ENCODE measurements at regions not wholly inside any gene's neighbourhood (a gene's known extent, or its start where the extent isn't known, plus 50 kb on each side); places are given as distances from the start of the nearest gene placed in this dataset.

DNA sequence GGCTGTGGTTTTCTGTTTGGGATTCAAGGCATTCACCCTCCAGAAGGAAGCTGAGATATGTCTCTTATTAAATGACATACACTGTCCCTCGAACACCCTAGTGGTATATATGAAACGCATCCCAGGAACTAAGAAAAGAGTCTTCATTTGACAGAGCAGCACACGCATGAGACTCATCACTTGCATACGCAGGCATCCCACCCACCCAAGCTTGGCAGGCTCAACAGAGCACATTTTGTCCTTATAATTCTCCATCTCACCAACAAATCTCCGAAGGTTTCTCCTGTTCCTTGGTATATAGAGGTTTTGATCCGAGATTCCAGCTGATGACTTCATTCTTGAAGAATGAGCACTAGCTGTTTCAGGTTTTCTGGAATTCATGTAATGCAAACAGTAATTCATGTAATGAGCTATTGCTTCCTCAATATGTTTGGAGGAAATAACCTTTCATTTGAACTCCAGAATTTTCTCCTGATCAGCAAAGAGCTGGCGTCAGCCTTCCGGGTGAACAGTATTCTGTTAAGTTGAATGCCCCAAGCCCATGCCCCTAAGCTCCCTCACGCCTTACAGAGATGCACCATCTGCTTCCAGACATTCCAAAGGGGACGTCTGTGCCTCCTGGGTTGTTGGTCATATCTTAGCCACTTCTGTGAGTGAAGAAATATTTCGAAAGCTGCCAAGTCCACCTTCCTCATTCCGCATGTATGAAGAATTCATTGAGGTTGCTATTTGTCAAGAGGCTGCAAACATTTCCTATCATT is 66.0 kb upstream of the CDH4 start:
- no peak overlapping the region for H3K14ac ChIP-seq (ENCODE audit: low read length)
- peak overlapping the region; percentile 11 for H3K4me2 ChIP-seq (ENCODE audit: low read length)
- H3K4ac ChIP-seq (ENCODE audit: low read depth, low read length): no peak overlapping the region
- H3K79me2 ChIP-seq (ENCODE audit: control insufficient read depth, insufficient read depth, low read length, poor library complexity): no peaks in the 10 kb centered on the region
- H3K4me1 ChIP-seq (ENCODE audit: control insufficient read depth in 1 of 2, insufficient read depth in 2 of 2, low read length in 2 of 2): peaks cover 0 to 12% of the 10 kb centered on the region in 2 experiments
- H2BK120ac ChIP-seq (ENCODE audit: insufficient read depth, low read length, poor library complexity): no peak overlapping the region
- no peak overlapping the region for H4K8ac ChIP-seq (ENCODE audit: low read depth, low read length)
- peak overlapping the region; percentile 54 for H3K27ac ChIP-seq (ENCODE audit: low read depth, low read length)
- H3K9me3 ChIP-seq (ENCODE audit: insufficient read depth, low read depth, low read length): no peaks in the 10 kb centered on the region
- H3K18ac ChIP-seq (ENCODE audit: low read length): no peak overlapping the region
- H3K27me3 ChIP-seq (ENCODE audit: insufficient read depth, low read length): no peaks in the 10 kb centered on the region
- H3K79me1 ChIP-seq (ENCODE audit: low read length): no peaks in the 10 kb centered on the region
- no peak overlapping the region for H4K91ac ChIP-seq (ENCODE audit: low read depth, low read length)
- no peak overlapping the region for H3K23ac ChIP-seq (ENCODE audit: low read length)
- no peak overlapping the region for H3K4me3 ChIP-seq (ENCODE audit: low read depth, low read length)
- no peak overlapping the region for H4K12ac ChIP-seq (ENCODE audit: low read depth, low read length)
- no peak overlapping the region for H2BK12ac ChIP-seq (ENCODE audit: low read length)
- H3K9ac ChIP-seq (ENCODE audit: low read length): no peak overlapping the region
- DNase-seq: peak; percentile 89 to 92
- H3K36me3 ChIP-seq (ENCODE audit: control insufficient read depth in 1 of 2, insufficient read depth in 2 of 2, low read length in 2 of 2): no peaks in the 10 kb centered on the region
- WGBS (ENCODE audit: extremely low coverage, insufficient coverage, insufficient read length): no CpG with 5 or more reads among the region's 12 CpGs
- no peak overlapping the region for H2AFZ ChIP-seq (ENCODE audit: insufficient read depth, low read length, poor library complexity)
- no peak overlapping the region for H2AK5ac ChIP-seq (ENCODE audit: low read length)
- H2BK5ac ChIP-seq (ENCODE audit: low read depth, low read length, poor library complexity): no peak overlapping the region

DNA sequence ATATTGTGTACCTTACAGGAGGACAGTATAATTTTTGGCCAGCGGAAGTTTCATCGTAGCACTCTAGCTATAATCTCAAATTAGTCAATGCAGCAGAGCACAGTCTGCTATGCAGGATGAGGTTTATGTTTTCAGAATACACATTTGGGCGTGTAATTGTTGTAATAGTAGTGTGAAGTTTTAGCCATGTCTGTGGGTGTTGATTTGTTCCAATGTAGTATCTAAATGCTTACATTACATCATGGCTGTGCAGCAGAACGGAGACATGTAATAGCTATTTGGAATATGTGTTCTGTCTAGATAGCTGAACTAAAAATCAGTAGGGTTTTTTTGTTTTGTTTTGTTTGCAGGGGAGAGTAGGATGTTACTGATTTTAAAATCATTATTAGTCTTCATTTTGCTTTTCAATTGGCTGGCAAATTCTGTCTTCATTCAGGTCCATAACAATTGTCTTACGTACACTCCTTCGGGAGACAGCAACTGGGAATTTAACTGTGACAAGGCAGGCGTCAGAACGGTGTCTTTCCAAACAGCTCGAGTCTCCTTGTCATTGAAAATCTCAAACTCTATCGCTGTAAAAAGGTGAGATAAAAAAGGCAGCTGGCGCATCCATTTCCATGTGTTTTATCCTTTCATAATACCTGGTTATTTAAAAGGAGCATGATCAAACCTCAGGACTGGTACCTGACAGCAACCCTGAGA is 65.1 kb upstream of the CDH4 start:
- Histone ChIP-seq H4K91ac (ENCODE audit: low read depth, low read length) (no peak overlapping the region), H3K9me3 (ENCODE audit: insufficient read depth, low read depth, low read length) (no peaks in the 10 kb centered on the region), H4K12ac (ENCODE audit: low read depth, low read length) (no peak overlapping the region), H3K27me3 (ENCODE audit: insufficient read depth, low read length) (no peaks in the 10 kb centered on the region), H3K4me1 (ENCODE audit: control insufficient read depth in 1 of 2, insufficient read depth in 2 of 2, low read length in 2 of 2) (peaks cover 0 to 12% of the 10 kb centered on the region in 2 experiments), H2AK5ac (ENCODE audit: low read length) (no peak overlapping the region), H2BK12ac (ENCODE audit: low read length) (no peak overlapping the region), H2BK5ac (ENCODE audit: low read depth, low read length, poor library complexity) (no peak overlapping the region), H3K79me2 (ENCODE audit: control insufficient read depth, insufficient read depth, low read length, poor library complexity) (no peaks in the 10 kb centered on the region), H3K27ac (ENCODE audit: low read depth, low read length) (peak overlapping the region; percentile 39), H2BK120ac (ENCODE audit: insufficient read depth, low read length, poor library complexity) (no peak overlapping the region), H3K18ac (ENCODE audit: low read length) (no peak overlapping the region), H2AFZ (ENCODE audit: insufficient read depth, low read length, poor library complexity) (no peak overlapping the region), H3K14ac (ENCODE audit: low read length) (no peak overlapping the region), H3K79me1 (ENCODE audit: low read length) (no peaks in the 10 kb centered on the region), H3K9ac (ENCODE audit: low read length) (no peak overlapping the region), H4K8ac (ENCODE audit: low read depth, low read length) (no peak overlapping the region), H3K4me3 (ENCODE audit: low read depth, low read length) (no peak overlapping the region), H3K4me2 (ENCODE audit: low read length) (peak overlapping the region; percentile 11), H3K23ac (ENCODE audit: low read length) (no peak overlapping the region), H3K36me3 (ENCODE audit: control insufficient read depth in 1 of 2, insufficient read depth in 2 of 2, low read length in 2 of 2) (no peaks in the 10 kb centered on the region), H3K4ac (ENCODE audit: low read depth, low read length) (no peak overlapping the region)
- WGBS (ENCODE audit: extremely low coverage, insufficient coverage, insufficient read length): no CpG with 5 or more reads among the region's 11 CpGs
- peak in 1 of 2 donors; percentile 55 for DNase-seq

DNA sequence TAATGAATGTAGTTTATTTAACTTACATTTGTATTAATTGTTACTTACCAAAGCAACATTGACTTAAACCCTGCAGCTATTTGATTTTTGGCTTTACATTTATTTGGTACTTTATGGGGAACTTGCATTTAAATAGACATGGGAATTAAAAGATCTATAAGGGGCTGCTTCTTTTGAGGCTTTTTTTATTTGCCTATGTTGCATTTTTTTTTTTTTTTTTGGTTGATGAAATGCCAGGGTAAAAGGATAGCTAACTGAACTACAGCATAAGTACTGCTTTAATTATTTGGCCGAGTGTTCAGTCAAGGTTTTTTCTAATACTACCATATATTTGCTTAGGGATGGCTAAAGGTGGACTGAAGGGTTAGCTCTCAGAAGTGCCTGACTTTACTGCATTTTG is 62.5 kb upstream of the CDH4 start:
- H3K4ac ChIP-seq (ENCODE audit: low read depth, low read length): no peak overlapping the region
- DNase-seq: no peak
- no peak overlapping the region for H3K27ac ChIP-seq (ENCODE audit: low read depth, low read length)

DNA sequence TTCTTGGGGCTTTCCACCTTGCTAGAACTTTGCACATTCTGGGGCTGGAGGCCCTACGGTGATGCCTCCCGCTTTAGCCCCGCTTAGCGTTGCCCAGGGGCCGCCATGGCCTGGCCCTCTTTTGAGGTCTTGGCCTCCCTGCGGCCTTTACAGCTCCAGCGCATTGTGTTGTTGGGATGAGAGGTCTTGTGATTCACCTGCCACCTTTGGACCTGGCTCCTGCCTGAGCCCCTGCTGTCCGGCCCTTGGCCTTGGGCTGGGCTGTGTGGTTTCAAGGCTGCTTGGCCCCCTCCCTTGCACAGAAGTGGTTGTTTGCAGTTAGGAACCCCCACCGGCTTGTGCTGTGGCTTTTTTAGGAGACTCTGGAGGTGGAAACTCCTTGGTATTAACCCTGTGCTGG is 61.0 kb upstream of the CDH4 start:
- Histone ChIP-seq H3K27ac (ENCODE audit: low read depth, low read length) (no peak overlapping the region), H3K27me3 (ENCODE audit: insufficient read depth, low read length) (no peaks in the 10 kb centered on the region), H3K18ac (ENCODE audit: low read length) (no peak overlapping the region), H3K79me2 (ENCODE audit: control insufficient read depth, insufficient read depth, low read length, poor library complexity) (no peaks in the 10 kb centered on the region), H2AFZ (ENCODE audit: insufficient read depth, low read length, poor library complexity) (no peak overlapping the region), H2BK5ac (ENCODE audit: low read depth, low read length, poor library complexity) (no peak overlapping the region), H2BK12ac (ENCODE audit: low read length) (no peak overlapping the region), H2AK5ac (ENCODE audit: low read length) (no peak overlapping the region), H4K91ac (ENCODE audit: low read depth, low read length) (no peak overlapping the region), H3K14ac (ENCODE audit: low read length) (no peak overlapping the region), H3K23ac (ENCODE audit: low read length) (no peak overlapping the region), H3K9ac (ENCODE audit: low read length) (no peak overlapping the region), H3K36me3 (ENCODE audit: control insufficient read depth in 1 of 2, insufficient read depth in 2 of 2, low read length in 2 of 2) (no peaks in the 10 kb centered on the region), H3K4me1 (ENCODE audit: control insufficient read depth in 1 of 2, insufficient read depth in 2 of 2, low read length in 2 of 2) (peaks cover 0 to 5% of the 10 kb centered on the region in 2 experiments), H3K4me3 (ENCODE audit: low read depth, low read length) (no peak overlapping the region), H2BK120ac (ENCODE audit: insufficient read depth, low read length, poor library complexity) (no peak overlapping the region), H3K79me1 (ENCODE audit: low read length) (no peaks in the 10 kb centered on the region), H3K9me3 (ENCODE audit: insufficient read depth, low read depth, low read length) (peaks cover 3% of the 10 kb centered on the region), H4K8ac (ENCODE audit: low read depth, low read length) (no peak overlapping the region), H3K4ac (ENCODE audit: low read depth, low read length) (no peak overlapping the region), H4K12ac (ENCODE audit: low read depth, low read length) (no peak overlapping the region), H3K4me2 (ENCODE audit: low read length) (no peak overlapping the region)
- no CpG with 5 or more reads among the region's 9 CpGs for WGBS (ENCODE audit: extremely low coverage, insufficient coverage, insufficient read length)
- DNase-seq: no peak

More for the DNA sequence above, 62.5 kb upstream of the CDH4 start:
- no peak overlapping the region for H3K18ac ChIP-seq (ENCODE audit: low read length)
- peaks cover 2% of the 10 kb centered on the region for H3K9me3 ChIP-seq (ENCODE audit: insufficient read depth, low read depth, low read length)
- H2AFZ ChIP-seq (ENCODE audit: insufficient read depth, low read length, poor library complexity): no peak overlapping the region
- no peak overlapping the region for H2AK5ac ChIP-seq (ENCODE audit: low read length)
- H2BK5ac ChIP-seq (ENCODE audit: low read depth, low read length, poor library complexity): no peak overlapping the region
- no peak overlapping the region for H3K4me2 ChIP-seq (ENCODE audit: low read length)
- H4K12ac ChIP-seq (ENCODE audit: low read depth, low read length): no peak overlapping the region
- H2BK120ac ChIP-seq (ENCODE audit: insufficient read depth, low read length, poor library complexity): no peak overlapping the region
- no peak overlapping the region for H3K14ac ChIP-seq (ENCODE audit: low read length)
- no peak overlapping the region for H3K4me3 ChIP-seq (ENCODE audit: low read depth, low read length)
- WGBS (ENCODE audit: extremely low coverage, insufficient coverage, insufficient read length): no CpG with 5 or more reads among the region's 1 CpG
- no peak overlapping the region for H4K91ac ChIP-seq (ENCODE audit: low read depth, low read length)
- no peaks in the 10 kb centered on the region for H3K27me3 ChIP-seq (ENCODE audit: insufficient read depth, low read length)
- H3K23ac ChIP-seq (ENCODE audit: low read length): no peak overlapping the region
- H3K9ac ChIP-seq (ENCODE audit: low read length): no peak overlapping the region
- no peak overlapping the region for H2BK12ac ChIP-seq (ENCODE audit: low read length)
- H3K79me1 ChIP-seq (ENCODE audit: low read length): no peaks in the 10 kb centered on the region
- H3K79me2 ChIP-seq (ENCODE audit: control insufficient read depth, insufficient read depth, low read length, poor library complexity): no peaks in the 10 kb centered on the region
- no peaks in the 10 kb centered on the region for H3K36me3 ChIP-seq (ENCODE audit: control insufficient read depth in 1 of 2, insufficient read depth in 2 of 2, low read length in 2 of 2)
- no peak overlapping the region for H4K8ac ChIP-seq (ENCODE audit: low read depth, low read length)
- peaks cover 0 to 12% of the 10 kb centered on the region in 2 experiments for H3K4me1 ChIP-seq (ENCODE audit: control insufficient read depth in 1 of 2, insufficient read depth in 2 of 2, low read length in 2 of 2)
